K562 (cell line): ENCODE measurements at regions not wholly inside any gene's neighbourhood (a gene's known extent, or its start where the extent isn't known, plus 50 kb on each side); places are given as distances from the start of the nearest gene placed in this dataset.

Experiments used
- ATAC-seq: fragments of 200-7000 bp; cut with Tn5 transposase; 3 replicates; pipeline ENCODE4 v1.9.1; 2020; ENCODE audit warnings: moderate library complexity
- BruUV-seq: library from RNA; stranded (reverse); fragments of 400-500 nt; replicated peaks from 2 replicates; lab custom pipeline; 2021; lab: Mats Ljungman, UMichigan
- CTCF ChIA-PET: fragments of 300-600 bp; formaldehyde crosslinking; extraction: SDS; loops from one replicate; lab custom pipeline; 2021; ENCODE audit warnings: low intra/inter-chr PET ratio; lab: Yijun Ruan, JAX
- POLR2A ChIA-PET: fragments of 300-600, 350-650 bp; sonication (Branson Sonifier 250); formaldehyde crosslinking; extraction: SDS; loops from one replicate; lab custom pipeline; 2021; ENCODE audit warnings: antibody characterized with exemption, inconsistent platforms; lab: Yijun Ruan, JAX
- DNase-seq, 4 experiments: peaks; one replicate each; pipeline versions ENCODE4 v3.0.0 to v3.0.0-alpha.2; 2011 to 2018; ENCODE audit warnings: low spot score in 3 of 4, mixed read lengths in 3 of 4; ENCODE audit errors: extremely low read depth in 1 of 4
- FAIRE-seq: peaks from 2 replicates; lab custom pipeline; 2011; peaks lifted over from hg19 to GRCh38; lab: Jason Lieb, UNC
- H2AFZ ChIP-seq: 2 replicates; pipeline ENCODE4 v1.6.0; 2011; ENCODE audit warnings: low read depth, low read length, control low read depth, inconsistent platforms
- H3K27ac ChIP-seq: fragments of 200-600 bp; 3 replicates; pipeline ENCODE4 v1.8.0; 2011; ENCODE audit warnings: low read depth, mild to moderate bottlenecking, control low read depth, inconsistent platforms, low read length, moderate library complexity, mixed read lengths; ENCODE audit errors: extremely low read depth
- H3K27me3 ChIP-seq, 2 experiments: fragments of 300-600 bp in 1 of 2; 2 replicates in 1 of 2; 3 replicates in 1 of 2; pipeline versions ENCODE4 v1.6.0 to v1.8.0; 2011; ENCODE audit warnings: inconsistent platforms in 2 of 2, low read length in 2 of 2, mild to moderate bottlenecking in 1 of 2, mixed read lengths in 1 of 2, moderate library complexity in 1 of 2; ENCODE audit not compliant: control insufficient read depth in 2 of 2, insufficient read depth in 2 of 2
- H3K36me3 ChIP-seq: fragments of 300-600 bp; 3 replicates; pipeline ENCODE4 v1.8.0; 2011; ENCODE audit warnings: mild to moderate bottlenecking, low read length, inconsistent platforms; ENCODE audit not compliant: control insufficient read depth, insufficient read depth
- H3K4me1 ChIP-seq, 2 experiments: fragments of 200-600 bp in 1 of 2; replicated peaks in 1 of 2; 2 replicates in 1 of 2; 3 replicates in 1 of 2; pipeline versions ENCODE4 v1.5.1 to v1.8.0; 2011; ENCODE audit warnings: inconsistent platforms in 2 of 2, low read length in 2 of 2, mild to moderate bottlenecking in 1 of 2, mixed read lengths in 1 of 2, moderate library complexity in 1 of 2; ENCODE audit not compliant: control insufficient read depth in 2 of 2, insufficient read depth in 2 of 2
- H3K4me2 ChIP-seq: 2 replicates; pipeline ENCODE4 v1.6.1; 2011; ENCODE audit warnings: low read length, control low read depth, inconsistent platforms, mixed read lengths; ENCODE audit not compliant: insufficient read depth
- H3K4me3 ChIP-seq: fragments of 200-600 bp; sonication (generic), shearing (Covaris generic); 2 replicates; pipeline ENCODE4 v1.5.1; 2016; ENCODE audit warnings: control low read depth, inconsistent platforms
- H3K79me2 ChIP-seq: fragments of 200-600 bp; 3 replicates; pipeline ENCODE4 v1.8.0; 2011; ENCODE audit warnings: low read length, inconsistent platforms; ENCODE audit not compliant: control insufficient read depth, insufficient read depth
- H3K9ac ChIP-seq, 2 experiments: 2 replicates each; pipeline versions ENCODE4 v1.6.0 to v1.6.1; 2011; ENCODE audit warnings: low read depth in 2 of 2, low read length in 2 of 2, control low read depth in 1 of 2, inconsistent platforms in 1 of 2, mild to moderate bottlenecking in 1 of 2, mixed read lengths in 1 of 2; ENCODE audit not compliant: insufficient read depth in 1 of 2
- H3K9me1 ChIP-seq: one replicate; pipeline ENCODE4 v1.6.0; 2011; ENCODE audit warnings: inconsistent platforms, mild to moderate bottlenecking, low read length, moderate library complexity; ENCODE audit not compliant: control insufficient read depth, insufficient read depth
- H3K9me3 ChIP-seq: replicated peaks from 2 replicates; pipeline ENCODE4 v1.5.1; 2011; ENCODE audit warnings: low read depth, low read length, inconsistent platforms; ENCODE audit not compliant: control insufficient read depth, insufficient read depth
- H4K20me1 ChIP-seq: replicated peaks from 2 replicates; pipeline ENCODE4 v1.6.1; 2011; ENCODE audit warnings: low read length, inconsistent platforms, mixed read lengths; ENCODE audit not compliant: control insufficient read depth, insufficient read depth
- CTCFL ChIP-seq: IDR thresholded peaks from 2 replicates; pipeline ENCODE4 v1.6.1; 2011; ENCODE audit warnings: borderline replicate concordance, low read depth, mild to moderate bottlenecking, moderate library complexity, low read length; ENCODE audit not compliant: insufficient read depth, poor library complexity, severe bottlenecking
- MTA2 ChIP-seq: fragments of 450-650 bp; IDR thresholded peaks from 2 replicates; pipeline ENCODE4 v1.6.1; 2016; ENCODE audit warnings: low read depth
- NR2C2 ChIP-seq, 2 experiments: fragments of 200-800 bp in 1 of 2; sonication (Bioruptor generic) in 1 of 2; sonication (generic) in 1 of 2; formaldehyde crosslinking in 1 of 2; IDR thresholded peaks; 2 replicates each; pipeline versions ENCODE4 v1.6.1 to v1.8.0; 2016 to 2022; ENCODE audit warnings: mild to moderate bottlenecking in 1 of 2, missing compliant biosample characterization in 1 of 2, missing genetic modification characterization in 1 of 2, missing genetic modification reagents in 1 of 2
- TFAM ChIP-seq: fragments of 250-450 bp; sonication (Bioruptor Pico); conservative IDR thresholded peaks from 2 replicates; pipeline ENCODE4 v1.5.0; 2021; ENCODE audit warnings: mild to moderate bottlenecking, moderate library complexity
- WGBS: fragments of 100-300 bp; shearing (Covaris generic); methylation state at CpG from one replicate; pipeline ENCODE4 v1.1.6; 2016; ENCODE audit warnings: low coverage, mixed read lengths; ENCODE audit not compliant: insufficient coverage; ENCODE audit errors: missing lambda C conversion rate; 5-methylcytosine and 5-hydroxymethylcytosine counted together
- in situ Hi-C: fragments of 300-500 bp; cut with MboI; formaldehyde crosslinking; loops from 4 replicates; pipeline ENCODE4 v1.15.0; 2018; ENCODE audit warnings: inconsistent platforms, mixed read lengths
- intact Hi-C: fragments of 100-400 bp; cut with micrococcal nuclease; formaldehyde crosslinking; loops from 2 replicates; pipeline ENCODE4 v1.14.2; 2022
- TF ChIP-seq, protein P1 (sequence below), 2 experiments: IDR thresholded peaks; 2 replicates each; pipeline ENCODE4 v1.6.1; 2012; ENCODE audit warnings: improper control_type of control experiment in 2 of 2, low read depth in 2 of 2, low read length in 2 of 2, borderline replicate concordance in 1 of 2

GRCh38 chr16:76856112-76856511 lies 334.9 kb upstream of the MON1B start:
- H3K4me3 ChIP-seq: no peak overlapping the region
- DNase-seq: no peak
- no peaks in the 10 kb centered on the region for H3K9me1 ChIP-seq
- no peak for FAIRE-seq
- H4K20me1 ChIP-seq: no peaks in the 10 kb centered on the region
- no TSS peak for BruUV-seq
- no peaks in the 10 kb centered on the region for H3K36me3 ChIP-seq
- POLR2A ChIA-PET: no interaction called here
- TF ChIP-seq TFAM (CRISPR knock-in tag): no peak
- TF ChIP-seq, protein P1, sequence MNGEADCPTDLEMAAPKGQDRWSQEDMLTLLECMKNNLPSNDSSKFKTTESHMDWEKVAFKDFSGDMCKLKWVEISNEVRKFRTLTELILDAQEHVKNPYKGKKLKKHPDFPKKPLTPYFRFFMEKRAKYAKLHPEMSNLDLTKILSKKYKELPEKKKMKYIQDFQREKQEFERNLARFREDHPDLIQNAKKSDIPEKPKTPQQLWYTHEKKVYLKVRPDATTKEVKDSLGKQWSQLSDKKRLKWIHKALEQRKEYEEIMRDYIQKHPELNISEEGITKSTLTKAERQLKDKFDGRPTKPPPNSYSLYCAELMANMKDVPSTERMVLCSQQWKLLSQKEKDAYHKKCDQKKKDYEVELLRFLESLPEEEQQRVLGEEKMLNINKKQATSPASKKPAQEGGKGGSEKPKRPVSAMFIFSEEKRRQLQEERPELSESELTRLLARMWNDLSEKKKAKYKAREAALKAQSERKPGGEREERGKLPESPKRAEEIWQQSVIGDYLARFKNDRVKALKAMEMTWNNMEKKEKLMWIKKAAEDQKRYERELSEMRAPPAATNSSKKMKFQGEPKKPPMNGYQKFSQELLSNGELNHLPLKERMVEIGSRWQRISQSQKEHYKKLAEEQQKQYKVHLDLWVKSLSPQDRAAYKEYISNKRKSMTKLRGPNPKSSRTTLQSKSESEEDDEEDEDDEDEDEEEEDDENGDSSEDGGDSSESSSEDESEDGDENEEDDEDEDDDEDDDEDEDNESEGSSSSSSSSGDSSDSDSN (IDR thresholded peaks at IDR 0.05; ENCODE audit: borderline replicate concordance in 1 of 2, low read depth in 2 of 2, low read length in 2 of 2): no peak
- no peak for TF ChIP-seq NR2C2 (CRISPR knock-in tag; IDR thresholded peaks at IDR 0.05)
- TF ChIP-seq NR2C2 (tag; IDR thresholded peaks at IDR 0.05): no peak
- TF ChIP-seq MTA2: no peak
- TF ChIP-seq CTCFL: no peak
- no peaks in the 10 kb centered on the region for H3K79me2 ChIP-seq
- in situ Hi-C loops (no loop called here), intact Hi-C loops (no loop called here)
- no peak overlapping the region for H3K9ac ChIP-seq
- H3K27me3 ChIP-seq: no peaks in the 10 kb centered on the region
- ATAC-seq: no peak
- no peak overlapping the region for H2AFZ ChIP-seq
- no peak overlapping the region for H3K4me2 ChIP-seq
- CTCF ChIA-PET: no interaction called here
- H3K27ac ChIP-seq: no peak overlapping the region
- no peaks in the 10 kb centered on the region for H3K9me3 ChIP-seq
- no peaks in the 10 kb centered on the region for H3K4me1 ChIP-seq
- WGBS: 0% methylated on average over 1 of the region's 1 CpG
